ENCODE measurements at regions not wholly inside any gene's neighbourhood (a gene's known extent, or its start where the extent isn't known, plus 50 kb on each side); places are given as distances from the start of the nearest gene placed in this dataset.

GRCh38 chr2:116696903-116697302, 1117.6 kb upstream of the DDX18 start:
- TF ChIP-seq CTCF (IDR thresholded peaks at IDR 0.05; ENCODE audit: low read depth, low read length) (no peak), EZH2phosphoT487 (IDR thresholded peaks at IDR 0.05; ENCODE audit: low read depth) (no peak)

Data from OCI-LY3 (cell line).